Spleen (tissue), 7 donors: ENCODE measurements at regions not wholly inside any gene's neighbourhood (a gene's known extent, or its start where the extent isn't known, plus 50 kb on each side); places are given as distances from the start of the nearest gene placed in this dataset.

ENCODE experiments used
- POLR2AphosphoS5 ChIP-seq, 3 donors: sonication (generic); formaldehyde crosslinking; IDR thresholded peaks; one replicate each; pipeline ENCODE4 v1.5.1; 2017; ENCODE audit warnings: antibody characterized with exemption in 3 of 3
- TF ChIP-seq, protein P1 (sequence below), 11 experiments: fragments of 200-600 bp in 7 of 11; fragments of 450-650 bp in 4 of 11; sonication (generic) in 4 of 11; IDR thresholded peaks in 8 of 11; conservative IDR thresholded peaks in 3 of 11; 1 replicate in 7 of 11; 2 replicates in 4 of 11; pipeline versions ENCODE4 v1.4.0 to v1.8.0; 2016 to 2021; ENCODE audit warnings: antibody characterized with exemption in 11 of 11, inconsistent platforms in 4 of 11, mild to moderate bottlenecking in 1 of 11
- donor health status: DM: no; HTN: no; CAD: no; lungs with moderate emphysema.
- donor health status: DM: no; HTN: no; CAD: no.
- donor health status: DM: no; HTN: no; CAD: no.

DNA sequence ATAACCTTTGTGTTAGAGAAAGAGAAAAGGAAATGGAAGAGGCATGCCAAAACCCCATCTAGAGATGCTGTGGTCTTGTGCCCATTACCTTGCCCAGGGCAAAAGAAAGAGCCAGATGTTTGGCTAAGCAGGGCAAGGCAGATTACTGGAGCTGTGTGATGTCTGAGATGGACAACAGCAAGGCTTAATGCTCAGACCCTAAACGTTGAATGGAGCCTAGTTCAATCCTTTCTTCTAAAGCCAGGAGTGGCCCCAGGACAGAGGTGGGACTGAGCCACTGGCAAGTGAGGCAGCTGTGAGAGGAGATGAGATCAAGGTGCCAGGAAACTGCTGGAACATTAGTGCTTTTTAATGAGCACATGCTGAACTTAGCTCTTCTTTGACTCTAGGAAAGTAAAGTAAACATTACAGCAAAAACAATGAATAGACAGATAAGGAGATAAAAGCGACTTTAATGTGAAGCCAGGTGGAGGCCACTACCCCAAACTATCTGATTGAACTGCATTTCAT, 143.0 kb upstream of the EGFLAM start:
- TF ChIP-seq, protein P1, sequence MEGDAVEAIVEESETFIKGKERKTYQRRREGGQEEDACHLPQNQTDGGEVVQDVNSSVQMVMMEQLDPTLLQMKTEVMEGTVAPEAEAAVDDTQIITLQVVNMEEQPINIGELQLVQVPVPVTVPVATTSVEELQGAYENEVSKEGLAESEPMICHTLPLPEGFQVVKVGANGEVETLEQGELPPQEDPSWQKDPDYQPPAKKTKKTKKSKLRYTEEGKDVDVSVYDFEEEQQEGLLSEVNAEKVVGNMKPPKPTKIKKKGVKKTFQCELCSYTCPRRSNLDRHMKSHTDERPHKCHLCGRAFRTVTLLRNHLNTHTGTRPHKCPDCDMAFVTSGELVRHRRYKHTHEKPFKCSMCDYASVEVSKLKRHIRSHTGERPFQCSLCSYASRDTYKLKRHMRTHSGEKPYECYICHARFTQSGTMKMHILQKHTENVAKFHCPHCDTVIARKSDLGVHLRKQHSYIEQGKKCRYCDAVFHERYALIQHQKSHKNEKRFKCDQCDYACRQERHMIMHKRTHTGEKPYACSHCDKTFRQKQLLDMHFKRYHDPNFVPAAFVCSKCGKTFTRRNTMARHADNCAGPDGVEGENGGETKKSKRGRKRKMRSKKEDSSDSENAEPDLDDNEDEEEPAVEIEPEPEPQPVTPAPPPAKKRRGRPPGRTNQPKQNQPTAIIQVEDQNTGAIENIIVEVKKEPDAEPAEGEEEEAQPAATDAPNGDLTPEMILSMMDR (IDR thresholded peaks at IDR 0.05 in 8 of 11, conservative IDR thresholded peaks at IDR 0.05 in 3 of 11), result no peak
- TF ChIP-seq POLR2AphosphoS5 (IDR thresholded peaks at IDR 0.05), result no peak
